Fibroblast of lung (primary cell): ENCODE measurements at regions not wholly inside any gene's neighbourhood (a gene's known extent, or its start where the extent isn't known, plus 50 kb on each side); places are given as distances from the start of the nearest gene placed in this dataset.

Experiments used
- EZH2 ChIP-seq: IDR thresholded peaks from 2 replicates; pipeline ENCODE4 v1.5.1; 2012; ENCODE audit warnings: low read length, control low read depth, mild to moderate bottlenecking; ENCODE audit errors: missing control alignments
- TF ChIP-seq, protein P1 (sequence below), 2 donors: IDR thresholded peaks in 1 of 2; conservative IDR thresholded peaks in 1 of 2; 1 replicate in 1 of 2; 2 replicates in 1 of 2; pipeline ENCODE4 v1.5.1; 2011 to 2012; ENCODE audit warnings: low read length in 2 of 2, control low read depth in 1 of 2, inconsistent platforms in 1 of 2, low read depth in 1 of 2, mild to moderate bottlenecking in 1 of 2

DNA sequence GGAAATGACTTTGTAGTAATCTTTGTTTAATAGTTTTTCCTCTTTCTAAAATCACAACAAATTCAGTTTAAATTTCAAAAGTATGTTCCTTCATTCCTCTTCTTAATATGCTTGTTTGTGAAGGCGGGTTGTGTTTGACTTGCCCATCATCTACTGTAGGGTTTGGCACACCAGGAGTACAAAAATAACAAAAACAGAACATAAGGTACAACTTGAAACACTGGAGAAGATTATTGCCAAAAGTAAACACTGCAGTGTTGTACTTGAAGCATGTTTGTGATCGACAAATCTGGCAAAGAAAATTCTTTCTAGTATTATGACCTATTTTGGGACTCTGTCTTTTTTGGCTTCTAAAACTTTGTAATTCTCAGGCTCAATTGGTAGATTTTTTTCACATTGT, 518.6 kb downstream of the SLITRK5 start:
- TF ChIP-seq, protein P1, sequence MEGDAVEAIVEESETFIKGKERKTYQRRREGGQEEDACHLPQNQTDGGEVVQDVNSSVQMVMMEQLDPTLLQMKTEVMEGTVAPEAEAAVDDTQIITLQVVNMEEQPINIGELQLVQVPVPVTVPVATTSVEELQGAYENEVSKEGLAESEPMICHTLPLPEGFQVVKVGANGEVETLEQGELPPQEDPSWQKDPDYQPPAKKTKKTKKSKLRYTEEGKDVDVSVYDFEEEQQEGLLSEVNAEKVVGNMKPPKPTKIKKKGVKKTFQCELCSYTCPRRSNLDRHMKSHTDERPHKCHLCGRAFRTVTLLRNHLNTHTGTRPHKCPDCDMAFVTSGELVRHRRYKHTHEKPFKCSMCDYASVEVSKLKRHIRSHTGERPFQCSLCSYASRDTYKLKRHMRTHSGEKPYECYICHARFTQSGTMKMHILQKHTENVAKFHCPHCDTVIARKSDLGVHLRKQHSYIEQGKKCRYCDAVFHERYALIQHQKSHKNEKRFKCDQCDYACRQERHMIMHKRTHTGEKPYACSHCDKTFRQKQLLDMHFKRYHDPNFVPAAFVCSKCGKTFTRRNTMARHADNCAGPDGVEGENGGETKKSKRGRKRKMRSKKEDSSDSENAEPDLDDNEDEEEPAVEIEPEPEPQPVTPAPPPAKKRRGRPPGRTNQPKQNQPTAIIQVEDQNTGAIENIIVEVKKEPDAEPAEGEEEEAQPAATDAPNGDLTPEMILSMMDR (conservative IDR thresholded peaks at IDR 0.05 in 1 of 2, IDR thresholded peaks at IDR 0.05 in 1 of 2; ENCODE audit: low read depth in 1 of 2, low read length in 2 of 2) = no peak
- no peak for TF ChIP-seq EZH2
